IMR-90 (cell line): ENCODE measurements at regions not wholly inside any gene's neighbourhood (a gene's known extent, or its start where the extent isn't known, plus 50 kb on each side); places are given as distances from the start of the nearest gene placed in this dataset.

Experiments
- ATAC-seq: fragments of 200-7000 bp; cut with Tn5 transposase; 2 replicates; pipeline ENCODE4 v1.9.1; 2020; ENCODE audit warnings: low read depth, mild to moderate bottlenecking, moderate library complexity
- BruUV-seq: library from RNA; stranded (reverse); fragments of 400-500 nt; replicated peaks from 2 replicates; lab custom pipeline; 2021; lab: Mats Ljungman, UMichigan
- CTCF ChIA-PET: fragments of 300-600 bp; formaldehyde crosslinking; extraction: SDS; loops from one replicate; lab custom pipeline; 2021; ENCODE audit warnings: antibody characterized with exemption; lab: Yijun Ruan, JAX
- POLR2A ChIA-PET: fragments of 300-600 bp; sonication (Branson Sonifier 250); formaldehyde crosslinking; loops from one replicate; lab custom pipeline; 2022; ENCODE audit warnings: antibody characterized with exemption; ENCODE audit not compliant: unreplicated experiment; lab: Charles Lee
- DNase-seq: peaks from one replicate; pipeline ENCODE4 v3.0.0; 2013
- H2AFZ ChIP-seq: replicated peaks from 2 replicates; pipeline ENCODE3; 2013; ENCODE audit warnings: low read length, mild to moderate bottlenecking; ENCODE audit not compliant: poor library complexity
- H2AK5ac ChIP-seq: 2 replicates; pipeline ENCODE4 v1.6.1; 2013; ENCODE audit warnings: low read depth, low read length, inconsistent platforms
- H2AK9ac ChIP-seq: replicated peaks from 2 replicates; pipeline ENCODE3; 2013; ENCODE audit warnings: mild to moderate bottlenecking, low read depth, low read length, moderate library complexity; ENCODE audit not compliant: poor library complexity
- H2BK120ac ChIP-seq: 2 replicates; pipeline ENCODE4 v1.6.1; 2013; ENCODE audit warnings: low read depth, low read length, inconsistent platforms
- H2BK15ac ChIP-seq: 3 replicates; pipeline ENCODE4 v1.6.1; 2013; ENCODE audit warnings: low read depth, low read length, inconsistent platforms
- H2BK20ac ChIP-seq: 2 replicates; pipeline ENCODE4 v1.6.1; 2013; ENCODE audit warnings: low read depth, mild to moderate bottlenecking, inconsistent platforms, low read length, moderate library complexity
- H2BK5ac ChIP-seq: 2 replicates; pipeline ENCODE4 v1.6.1; 2013; ENCODE audit warnings: mild to moderate bottlenecking, low read depth, low read length, inconsistent platforms; ENCODE audit not compliant: poor library complexity, severe bottlenecking
- H3K14ac ChIP-seq: replicated peaks from 2 replicates; pipeline ENCODE4 v1.6.1; 2013; ENCODE audit warnings: low read depth, low read length, inconsistent platforms
- H3K18ac ChIP-seq: 2 replicates; pipeline ENCODE4 v1.6.1; 2013; ENCODE audit warnings: low read depth, low read length, control low read depth
- H3K23ac ChIP-seq: 2 replicates; pipeline ENCODE4 v1.6.1; 2013; ENCODE audit warnings: low read depth, low read length, inconsistent platforms
- H3K27ac ChIP-seq: 2 replicates; pipeline ENCODE4 v1.5.1; 2013; ENCODE audit warnings: mild to moderate bottlenecking, control low read depth, low read length; ENCODE audit not compliant: insufficient read depth
- H3K27me3 ChIP-seq: 2 replicates; pipeline ENCODE4 v1.6.1; 2013; ENCODE audit warnings: low read length; ENCODE audit not compliant: control insufficient read depth, insufficient read depth
- H3K36me3 ChIP-seq: 2 replicates; pipeline ENCODE4 v1.6.1; 2013; ENCODE audit warnings: low read length, mixed read lengths; ENCODE audit not compliant: control insufficient read depth, insufficient read depth
- H3K4ac ChIP-seq: 2 replicates; pipeline ENCODE4 v1.6.1; 2013; ENCODE audit warnings: low read depth, low read length, inconsistent platforms
- H3K4me1 ChIP-seq: 2 replicates; pipeline ENCODE4 v1.6.1; 2013; ENCODE audit warnings: low read length, mixed read lengths; ENCODE audit not compliant: control insufficient read depth, insufficient read depth
- H3K4me2 ChIP-seq: 2 replicates; pipeline ENCODE4 v1.6.1; 2013; ENCODE audit warnings: low read depth, mild to moderate bottlenecking, control low read depth, low read length, moderate library complexity
- H3K4me3 ChIP-seq: 2 replicates; pipeline ENCODE4 v1.5.1; 2013; ENCODE audit warnings: low read depth, mild to moderate bottlenecking, control low read depth, low read length, moderate library complexity; ENCODE audit not compliant: insufficient read depth
- H3K56ac ChIP-seq: 2 replicates; pipeline ENCODE4 v1.6.1; 2013; ENCODE audit warnings: low read length, inconsistent platforms; ENCODE audit not compliant: insufficient read depth; ENCODE audit errors: extremely low read depth
- H3K79me1 ChIP-seq, 2 experiments: 2 replicates each; pipeline ENCODE4 v1.6.1; 2013; ENCODE audit warnings: low read length in 2 of 2, inconsistent platforms in 1 of 2, low read depth in 1 of 2
- H3K9ac ChIP-seq: 2 replicates; pipeline ENCODE4 v1.6.1; 2013; ENCODE audit warnings: low read depth, low read length, control low read depth
- H3K9me1 ChIP-seq: 2 replicates; pipeline ENCODE4 v1.6.1; 2013; ENCODE audit warnings: low read length, inconsistent platforms; ENCODE audit not compliant: insufficient read depth
- H3K9me3 ChIP-seq: 2 replicates; pipeline ENCODE4 v1.6.1; 2013; ENCODE audit warnings: low read length; ENCODE audit not compliant: control insufficient read depth, insufficient read depth
- H4K20me1 ChIP-seq: 2 replicates; pipeline ENCODE4 v1.6.1; 2013; ENCODE audit warnings: low read length, inconsistent platforms; ENCODE audit not compliant: insufficient read depth
- H4K5ac ChIP-seq: 2 replicates; pipeline ENCODE4 v1.6.1; 2013; ENCODE audit warnings: mild to moderate bottlenecking, low read depth, low read length, control low read depth
- H4K8ac ChIP-seq, 2 experiments: 2 replicates each; pipeline ENCODE4 v1.6.1; 2013; ENCODE audit warnings: low read depth in 2 of 2, low read length in 2 of 2, control low read depth in 1 of 2, inconsistent platforms in 1 of 2
- H4K91ac ChIP-seq: 2 replicates; pipeline ENCODE4 v1.6.1; 2013; ENCODE audit warnings: low read depth, low read length, inconsistent platforms; ENCODE audit not compliant: insufficient read depth
- BHLHE40 ChIP-seq: fragments of 150-350 bp; IDR thresholded peaks from 2 replicates; pipeline ENCODE4 v1.6.1; 2016; ENCODE audit warnings: mild to moderate bottlenecking, low read depth, low read length
- CEBPB ChIP-seq: IDR thresholded peaks from 2 replicates; pipeline ENCODE4 v1.6.1; 2012; ENCODE audit warnings: low read depth, low read length, improper control_type of control experiment
- FOS ChIP-seq: fragments of 150-350 bp; IDR thresholded peaks from 2 replicates; pipeline ENCODE4 v1.6.1; 2016; ENCODE audit warnings: low read depth, low read length
- MAFK ChIP-seq: IDR thresholded peaks from 2 replicates; pipeline ENCODE4 v1.6.1; 2012; ENCODE audit warnings: low read depth, low read length, improper control_type of control experiment
- MAZ ChIP-seq: IDR thresholded peaks from 2 replicates; pipeline ENCODE4 v1.6.1; 2012; ENCODE audit warnings: low read depth, mild to moderate bottlenecking, low read length, improper control_type of control experiment, moderate library complexity, borderline replicate concordance
- NFE2L2 ChIP-seq: fragments of 150-350 bp; IDR thresholded peaks from 2 replicates; pipeline ENCODE4 v1.6.1; 2016; ENCODE audit warnings: low read depth, mild to moderate bottlenecking, low read length
- POLR2A ChIP-seq: IDR thresholded peaks from 2 replicates; pipeline ENCODE4 v1.6.1; 2012; ENCODE audit warnings: mild to moderate bottlenecking, low read depth, low read length
- RAD21 ChIP-seq: IDR thresholded peaks from 2 replicates; pipeline ENCODE4 v1.6.1; 2012; ENCODE audit warnings: low read length, improper control_type of control experiment
- RCOR1 ChIP-seq: IDR thresholded peaks from 2 replicates; pipeline ENCODE4 v1.6.1; 2012; ENCODE audit warnings: mild to moderate bottlenecking, low read length, improper control_type of control experiment; ENCODE audit not compliant: insufficient replicate concordance
- RFX5 ChIP-seq: IDR thresholded peaks from 2 replicates; pipeline ENCODE4 v1.8.0; 2012; ENCODE audit warnings: low read depth, mild to moderate bottlenecking, low read length, moderate library complexity
- SMC3 ChIP-seq: fragments of 150-350 bp; IDR thresholded peaks from 2 replicates; pipeline ENCODE4 v1.6.1; 2016; ENCODE audit warnings: low read depth, mild to moderate bottlenecking, antibody characterized with exemption, low read length, moderate library complexity
- WGBS, 2 experiments: methylation state at CpG; one replicate each; pipeline versions ENCODE4 v1.1.5 to v1.1.7; 2013; ENCODE audit warnings: missing lambda C conversion rate in 2 of 2; ENCODE audit not compliant: insufficient read length in 1 of 2; ENCODE audit errors: extremely low coverage in 2 of 2; 5-methylcytosine and 5-hydroxymethylcytosine counted together
- dilution Hi-C: fragments of 300-500 bp; cut with HindIII; formaldehyde crosslinking; loops from one replicate; pipeline ENCODE4 v1.14.3; 2018; ENCODE audit warnings: low sequenced_read_pairs; ENCODE audit not compliant: unreplicated experiment
- in situ Hi-C: fragments of 300-500 bp; cut with MboI; formaldehyde crosslinking; loops from 3 replicates; pipeline ENCODE4 v1.14.3; 2019; ENCODE audit warnings: low sequenced_read_pairs, inconsistent platforms, mixed read lengths
- intact Hi-C: fragments of 100-400 bp; cut with micrococcal nuclease; formaldehyde crosslinking; loops from 2 replicates; pipeline ENCODE4 v1.10.0; 2022
- TF ChIP-seq, protein P1 (sequence below): fragments of 150-350 bp; IDR thresholded peaks from 2 replicates; pipeline ENCODE4 v1.6.1; 2016; ENCODE audit warnings: low read depth, mild to moderate bottlenecking, low read length, moderate library complexity, borderline replicate concordance
- TF ChIP-seq, protein P2 (sequence below): fragments of 150-350 bp; IDR thresholded peaks from 2 replicates; pipeline ENCODE4 v1.6.1; 2017; ENCODE audit warnings: mild to moderate bottlenecking, antibody characterized with exemption, low read length, low read depth
- TF ChIP-seq, protein P3 (sequence below): conservative IDR thresholded peaks from 2 replicates; pipeline ENCODE4 v1.5.1; 2012; ENCODE audit warnings: mild to moderate bottlenecking, low read depth, low read length, improper control_type of control experiment

DNA sequence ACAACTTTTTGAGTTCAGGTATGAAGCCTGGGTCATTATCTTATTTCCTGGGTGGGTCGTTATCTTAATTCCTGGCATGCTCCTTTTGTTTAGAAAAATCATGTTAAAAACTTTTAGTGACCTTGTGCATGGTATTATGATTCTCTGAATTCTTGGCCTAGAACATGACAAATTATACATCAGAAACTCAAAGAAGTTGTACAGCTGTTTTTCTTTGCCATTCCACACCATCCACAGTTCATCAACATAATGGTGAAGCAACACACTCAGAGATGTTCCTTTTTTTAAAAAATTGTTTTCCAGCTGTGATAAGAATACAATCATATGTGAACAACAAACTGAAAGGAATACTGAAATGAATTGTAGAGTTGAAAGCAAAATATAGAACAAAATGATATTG lies 149.2 kb upstream of the SEMA3D start:
- Histone ChIP-seq H3K18ac (no peak overlapping the region), H3K56ac (no peak overlapping the region), H3K36me3 (no peaks in the 10 kb centered on the region), H2BK20ac (no peak overlapping the region), H2AK5ac (no peak overlapping the region), H4K20me1 (no peaks in the 10 kb centered on the region), H2BK15ac (no peak overlapping the region), H3K4me3 (no peak overlapping the region), H3K27me3 (no peaks in the 10 kb centered on the region), H2BK5ac (no peak overlapping the region), H3K14ac (no peak overlapping the region), H3K79me1 (no peaks in the 10 kb centered on the region), H4K91ac (no peak overlapping the region), H2AFZ (no peak overlapping the region), H3K4me2 (no peak overlapping the region), H2BK120ac (no peak overlapping the region), H3K23ac (no peak overlapping the region), H4K5ac (no peak overlapping the region), H3K9me3 (no peaks in the 10 kb centered on the region), H3K4me1 (no peaks in the 10 kb centered on the region), H3K4ac (no peak overlapping the region), H3K9me1 (no peaks in the 10 kb centered on the region), H2AK9ac (no peak overlapping the region), H4K8ac (no peak overlapping the region), H3K27ac (no peak overlapping the region), H3K9ac (no peak overlapping the region)
- intact Hi-C loops (no loop called here), in situ Hi-C loops (no loop called here), dilution Hi-C loops (no loop called here)
- no TSS peak for BruUV-seq
- ChIA-PET CTCF (no interaction called here), POLR2A (no interaction called here)
- no CpG with 5 or more reads among the region's 1 CpG for WGBS, 2 experiments
- no peak for ATAC-seq
- no peak for DNase-seq
- TF ChIP-seq RCOR1 (no peak), FOS (no peak), POLR2A (no peak), NFE2L2 (no peak), MAFK (no peak), RAD21 (no peak), BHLHE40 (no peak), CEBPB (no peak), MAZ (no peak), SMC3 (no peak), RFX5 (no peak)
- TF ChIP-seq, protein P1, sequence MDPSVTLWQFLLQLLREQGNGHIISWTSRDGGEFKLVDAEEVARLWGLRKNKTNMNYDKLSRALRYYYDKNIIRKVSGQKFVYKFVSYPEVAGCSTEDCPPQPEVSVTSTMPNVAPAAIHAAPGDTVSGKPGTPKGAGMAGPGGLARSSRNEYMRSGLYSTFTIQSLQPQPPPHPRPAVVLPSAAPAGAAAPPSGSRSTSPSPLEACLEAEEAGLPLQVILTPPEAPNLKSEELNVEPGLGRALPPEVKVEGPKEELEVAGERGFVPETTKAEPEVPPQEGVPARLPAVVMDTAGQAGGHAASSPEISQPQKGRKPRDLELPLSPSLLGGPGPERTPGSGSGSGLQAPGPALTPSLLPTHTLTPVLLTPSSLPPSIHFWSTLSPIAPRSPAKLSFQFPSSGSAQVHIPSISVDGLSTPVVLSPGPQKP = no peak
- TF ChIP-seq, protein P2, sequence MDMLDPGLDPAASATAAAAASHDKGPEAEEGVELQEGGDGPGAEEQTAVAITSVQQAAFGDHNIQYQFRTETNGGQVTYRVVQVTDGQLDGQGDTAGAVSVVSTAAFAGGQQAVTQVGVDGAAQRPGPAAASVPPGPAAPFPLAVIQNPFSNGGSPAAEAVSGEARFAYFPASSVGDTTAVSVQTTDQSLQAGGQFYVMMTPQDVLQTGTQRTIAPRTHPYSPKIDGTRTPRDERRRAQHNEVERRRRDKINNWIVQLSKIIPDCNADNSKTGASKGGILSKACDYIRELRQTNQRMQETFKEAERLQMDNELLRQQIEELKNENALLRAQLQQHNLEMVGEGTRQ = no peak
- TF ChIP-seq, protein P3, sequence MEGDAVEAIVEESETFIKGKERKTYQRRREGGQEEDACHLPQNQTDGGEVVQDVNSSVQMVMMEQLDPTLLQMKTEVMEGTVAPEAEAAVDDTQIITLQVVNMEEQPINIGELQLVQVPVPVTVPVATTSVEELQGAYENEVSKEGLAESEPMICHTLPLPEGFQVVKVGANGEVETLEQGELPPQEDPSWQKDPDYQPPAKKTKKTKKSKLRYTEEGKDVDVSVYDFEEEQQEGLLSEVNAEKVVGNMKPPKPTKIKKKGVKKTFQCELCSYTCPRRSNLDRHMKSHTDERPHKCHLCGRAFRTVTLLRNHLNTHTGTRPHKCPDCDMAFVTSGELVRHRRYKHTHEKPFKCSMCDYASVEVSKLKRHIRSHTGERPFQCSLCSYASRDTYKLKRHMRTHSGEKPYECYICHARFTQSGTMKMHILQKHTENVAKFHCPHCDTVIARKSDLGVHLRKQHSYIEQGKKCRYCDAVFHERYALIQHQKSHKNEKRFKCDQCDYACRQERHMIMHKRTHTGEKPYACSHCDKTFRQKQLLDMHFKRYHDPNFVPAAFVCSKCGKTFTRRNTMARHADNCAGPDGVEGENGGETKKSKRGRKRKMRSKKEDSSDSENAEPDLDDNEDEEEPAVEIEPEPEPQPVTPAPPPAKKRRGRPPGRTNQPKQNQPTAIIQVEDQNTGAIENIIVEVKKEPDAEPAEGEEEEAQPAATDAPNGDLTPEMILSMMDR = no peak
